Sciatic nerve (tissue), 2 donors: ENCODE measurements at regions not wholly inside any gene's neighbourhood (a gene's known extent, or its start where the extent isn't known, plus 50 kb on each side); places are given as distances from the start of the nearest gene placed in this dataset.

ENCODE experiments used
- ATAC-seq: fragments of 200-7000 bp; cut with Tn5 transposase; one replicate; pipeline ENCODE4 v1.9.1; 2020; ENCODE audit warnings: mild to moderate bottlenecking, moderate library complexity
- DNase-seq: peaks from one replicate; pipeline ENCODE4 v3.0.0-alpha.2; 2020; ENCODE audit warnings: low spot score
- intact Hi-C: fragments of 100-400 bp; cut with DNase I; formaldehyde crosslinking; loops from one replicate; pipeline ENCODE4 v1.14.2; 2022
- donor health status: DM: no; HTN: no; CAD: no.
- donor health status: DM: no; HTN: no; CAD: no.

GRCh38 chr4:13261486-13262257 lies 222.5 kb downstream of the RAB28 start:
- intact Hi-C loops: no loop called here
- no peak for ATAC-seq

DNA sequence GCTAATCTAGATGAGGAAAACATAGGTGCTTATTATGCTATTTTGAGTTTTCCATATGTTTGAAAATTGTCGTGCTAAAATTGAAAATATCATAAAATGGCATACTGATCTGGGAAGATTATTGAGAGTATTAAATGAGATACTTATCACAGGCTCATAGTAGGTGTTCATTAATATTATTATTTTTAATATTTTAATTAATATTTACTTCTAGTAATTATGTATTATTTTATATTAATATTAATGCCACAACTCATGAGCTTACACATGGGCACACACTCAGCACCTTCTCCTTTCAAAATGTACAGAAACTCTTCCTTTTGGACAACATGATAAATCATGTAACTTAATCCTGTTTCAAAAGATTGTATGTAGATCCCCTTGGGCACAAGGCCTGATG lies 223.6 kb downstream of the RAB28 start:
- intact Hi-C loops: no loop called here
- no peak for ATAC-seq
- DNase-seq: no peak

More at GRCh38 chr4:13261486-13262257, 222.5 kb downstream of the RAB28 start:
- no peak for DNase-seq

GRCh38 chr4:13250263-13250662 lies 233.9 kb downstream of the RAB28 start:
- no peak for DNase-seq
- intact Hi-C loops: no loop called here
- no peak for ATAC-seq

- DNase-seq: no peak
- intact Hi-C loops: no loop called here
- no peak for ATAC-seq
Measured at GRCh38 chr4:13248621-13249298, 235.4 kb downstream of the RAB28 start.

DNA sequence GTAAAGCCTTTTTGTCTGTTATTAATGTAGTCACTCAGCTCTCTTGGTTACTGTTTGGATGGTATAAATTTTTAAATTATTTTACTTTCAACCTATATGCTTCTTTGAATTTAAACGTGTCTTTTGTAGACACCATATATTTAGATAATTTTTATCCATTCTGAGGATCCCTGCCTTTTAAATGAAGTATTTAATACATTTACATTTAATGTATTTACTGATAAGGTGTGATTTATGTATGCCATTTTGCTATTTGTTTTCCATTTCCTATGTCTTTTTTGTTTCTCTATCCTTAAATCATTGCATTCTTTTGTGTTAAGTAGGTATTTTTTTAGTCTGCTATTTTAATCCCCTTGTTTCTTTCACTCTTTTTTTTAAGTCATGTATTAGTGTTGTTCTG lies 238.0 kb downstream of the RAB28 start:
- no peak for ATAC-seq
- no peak for DNase-seq
- intact Hi-C loops: loop anchor here (2.0 kb wide), 1 partner anchor 55 kb away; no protein-coding TSS in a partner anchor

DNA sequence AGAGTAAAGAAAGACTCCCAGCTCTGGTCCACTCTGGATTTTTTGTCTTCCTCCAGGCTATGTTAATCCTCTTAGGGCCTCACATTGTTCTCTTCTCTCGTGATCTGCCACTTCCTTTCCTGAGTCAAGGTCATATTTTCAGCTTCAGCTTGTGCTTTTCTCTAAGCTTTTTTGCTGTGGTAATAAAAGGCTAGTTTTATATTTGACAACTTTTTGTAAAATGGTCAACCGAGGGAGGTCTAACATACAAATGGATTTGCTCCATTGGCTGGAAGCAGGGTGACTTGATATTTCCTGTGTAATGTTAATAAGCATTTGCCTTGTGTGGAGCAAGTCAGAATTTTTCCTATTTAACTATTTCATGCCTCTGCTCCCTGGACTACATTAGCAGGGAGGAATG lies 239.7 kb downstream of the RAB28 start:
- intact Hi-C loops: no loop called here
- ATAC-seq (no peak), DNase-seq (no peak)

DNA sequence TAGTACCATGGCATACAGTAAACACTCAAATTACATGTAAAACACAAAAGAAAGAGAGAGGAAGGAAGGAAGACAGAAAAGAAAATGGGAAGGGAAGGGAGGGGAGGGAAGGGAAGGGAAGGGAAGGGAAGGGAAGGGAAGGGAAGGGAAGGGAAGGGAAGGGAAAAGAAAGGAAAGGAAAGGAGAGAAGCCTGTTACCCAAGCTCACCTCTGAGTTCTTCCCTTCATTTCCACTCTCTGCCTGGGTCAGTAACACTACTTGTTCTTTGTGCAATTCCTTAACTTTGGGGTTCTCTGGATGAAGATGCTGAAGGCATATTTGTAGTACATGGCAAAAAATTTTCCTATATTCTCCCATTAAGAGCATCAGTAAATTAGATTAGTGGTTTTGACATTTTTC lies 241.0 kb downstream of the RAB28 start:
- DNase-seq (no peak), ATAC-seq (no peak)
- intact Hi-C loops: no loop called here

- intact Hi-C loops: no loop called here
- DNase-seq (no peak), ATAC-seq (no peak)
Measured at GRCh38 chr4:13240066-13240465, 244.1 kb downstream of the RAB28 start.

DNA sequence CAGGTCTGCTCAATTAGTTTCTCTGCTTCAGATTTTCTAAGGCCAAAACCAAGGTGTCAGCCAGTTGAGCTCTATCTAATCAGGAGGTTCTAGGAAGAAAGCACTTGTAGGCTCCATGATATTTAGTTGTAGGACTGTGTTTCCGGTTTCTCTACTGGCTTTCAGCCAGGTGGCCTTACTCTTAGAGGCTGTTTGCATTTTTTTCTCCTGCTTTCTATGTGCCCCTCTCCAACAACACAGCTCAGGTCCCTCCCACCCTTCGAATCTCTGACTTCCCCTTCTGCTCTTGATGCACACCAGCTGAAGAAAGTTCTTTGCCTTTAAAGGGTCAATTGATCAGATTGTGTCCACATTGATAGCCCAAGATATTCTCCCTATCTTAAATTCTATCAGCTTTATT lies 245.2 kb downstream of the RAB28 start:
- no peak for DNase-seq
- intact Hi-C loops: no loop called here
- ATAC-seq: no peak

DNA sequence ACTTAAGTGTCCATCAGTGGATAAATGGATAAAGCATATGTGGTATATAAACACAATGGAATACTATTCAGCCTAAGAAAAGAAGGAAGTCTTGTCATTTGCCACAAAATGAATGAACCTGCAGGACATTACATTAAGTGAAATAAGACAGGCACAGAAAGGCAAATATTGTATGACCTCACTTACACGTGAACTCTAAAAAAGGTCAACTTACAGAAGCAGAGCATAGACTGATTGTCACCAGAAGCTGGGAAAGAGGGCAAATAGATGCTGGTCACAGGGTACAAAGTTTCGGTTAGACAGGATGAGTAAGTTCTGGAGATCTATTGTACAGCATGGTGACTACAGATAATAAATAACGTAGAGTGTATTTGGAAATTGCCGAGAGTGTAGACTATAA lies 247.7 kb downstream of the RAB28 start:
- DNase-seq: no peak
- intact Hi-C loops: no loop called here
- no peak for ATAC-seq

DNA sequence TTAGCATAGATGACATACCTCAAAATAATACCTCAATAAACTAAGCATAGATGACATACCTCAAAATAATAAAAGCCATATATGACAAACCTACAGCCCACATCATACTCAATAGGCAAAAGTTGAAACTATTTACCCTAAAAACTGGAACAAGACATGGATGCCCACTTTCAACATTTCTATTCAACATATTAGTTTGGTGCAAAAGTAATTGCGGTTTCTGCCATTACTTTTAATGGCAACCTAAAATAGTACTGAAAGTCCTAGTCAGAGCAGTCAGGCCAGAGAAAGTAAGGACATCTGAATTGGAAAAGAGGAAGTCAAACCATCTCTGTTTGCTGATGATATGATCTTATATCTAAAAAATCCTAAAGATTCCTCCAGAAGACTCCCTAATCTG lies 250.4 kb downstream of the RAB28 start:
- DNase-seq (no peak), ATAC-seq (no peak)
- intact Hi-C loops: no loop called here

DNA sequence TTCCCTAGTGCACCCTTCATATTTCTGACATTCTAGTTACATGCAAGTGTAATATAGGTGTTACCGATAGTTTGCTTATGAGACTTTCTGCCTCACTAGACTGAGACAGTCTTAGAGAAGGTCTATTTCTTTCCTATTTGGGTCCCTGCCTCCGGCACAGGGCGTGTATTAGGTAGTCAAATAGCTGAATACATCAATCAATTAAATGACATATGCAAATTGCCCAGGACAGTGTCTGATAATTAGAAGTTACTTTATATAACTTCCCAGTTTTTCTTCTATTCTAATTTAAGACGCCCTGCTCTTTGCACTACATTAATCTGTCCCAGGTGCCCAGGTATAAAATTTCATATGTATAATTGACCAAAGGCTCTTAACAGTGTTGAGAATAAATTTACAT lies 264.2 kb downstream of the RAB28 start:
- intact Hi-C loops: no loop called here
- no peak for DNase-seq
- no peak for ATAC-seq

DNA sequence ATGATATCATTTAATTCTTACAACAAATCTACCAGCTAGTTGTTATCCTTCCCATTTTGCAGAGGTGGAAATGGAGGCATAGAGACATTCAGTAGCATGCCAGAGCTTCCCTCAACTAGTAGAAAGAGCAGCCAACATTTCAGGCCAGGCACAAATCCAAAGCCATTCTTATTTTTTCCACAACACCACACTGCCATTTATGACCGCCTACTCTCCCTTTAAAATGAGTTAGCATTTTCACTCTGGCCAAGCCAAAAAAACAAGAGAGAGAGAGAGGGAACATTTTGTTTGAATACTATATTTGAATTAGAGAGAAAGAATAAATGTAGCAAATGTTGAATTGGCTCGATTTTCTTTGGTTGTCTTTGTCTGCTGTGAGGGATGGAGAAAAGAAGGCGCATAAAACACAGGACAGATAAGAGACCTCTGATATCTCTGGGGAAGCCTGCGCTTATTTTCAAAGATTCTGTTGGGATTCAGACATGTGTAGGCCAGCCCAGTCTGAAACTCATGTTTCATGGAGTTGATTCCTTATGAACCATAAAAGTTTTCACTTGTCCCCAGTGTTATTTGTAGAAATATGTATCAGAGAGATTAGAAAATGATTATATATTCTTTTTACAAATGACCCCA lies 265.7 kb downstream of the RAB28 start:
- peak; percentile 80 for ATAC-seq
- no peak for DNase-seq
- intact Hi-C loops: no loop called here

GRCh38 chr4:13215560-13215959 lies 268.6 kb downstream of the RAB28 start:
- DNase-seq (no peak), ATAC-seq (no peak)
- intact Hi-C loops: no loop called here

GRCh38 chr4:13212936-13213335 lies 271.2 kb downstream of the RAB28 start:
- no peak for ATAC-seq
- intact Hi-C loops: no loop called here
- no peak for DNase-seq

DNA sequence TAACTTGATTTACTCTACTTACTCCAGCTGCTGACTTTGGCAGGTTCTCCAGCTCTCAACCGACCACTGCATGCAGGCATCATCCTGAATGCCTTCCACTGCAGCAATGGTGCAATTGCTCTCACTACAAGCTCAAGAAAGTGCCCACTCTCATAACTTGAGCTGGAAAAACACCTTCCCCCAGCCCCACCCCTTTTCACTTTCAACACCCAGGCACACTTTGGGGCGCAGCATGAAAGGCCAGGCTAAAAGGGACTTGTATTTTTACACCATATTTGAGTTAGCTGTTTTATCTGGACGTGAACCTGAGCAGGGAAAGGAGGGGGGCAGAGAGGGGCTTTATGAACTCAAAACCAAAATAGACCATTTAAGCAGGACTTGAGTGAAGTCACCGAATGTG lies 274.5 kb downstream of the RAB28 start:
- DNase-seq: no peak
- intact Hi-C loops: no loop called here
- ATAC-seq: no peak

DNA sequence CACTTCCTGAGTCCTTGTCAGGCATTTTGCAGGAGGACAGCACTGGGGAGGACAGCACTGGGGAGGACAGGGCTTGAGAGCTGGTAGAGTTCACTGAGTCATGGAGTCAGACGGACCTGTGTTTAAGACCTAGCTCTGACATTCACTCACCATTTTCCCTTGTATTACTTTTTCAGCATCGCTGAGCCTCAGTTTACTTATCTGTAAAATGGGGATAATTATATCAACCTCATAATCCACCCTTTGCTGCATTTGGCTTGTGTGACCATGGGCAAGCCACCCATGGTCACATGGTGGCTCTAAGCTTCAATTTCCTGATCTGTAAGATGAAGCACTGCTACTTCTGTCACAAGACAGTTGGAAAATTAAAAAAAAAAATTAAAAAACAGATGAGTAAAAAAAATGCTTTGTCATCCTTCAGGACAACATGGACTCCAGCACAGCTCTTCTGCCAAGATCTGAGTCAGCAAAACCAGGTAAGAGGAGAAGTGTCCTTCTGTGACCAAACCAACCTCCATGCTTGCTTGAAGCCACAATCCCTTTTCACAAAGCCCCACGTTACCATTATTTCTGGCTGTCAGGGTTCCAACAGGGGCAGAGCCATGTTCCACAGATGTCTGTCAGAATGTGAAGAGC lies 275.5 kb downstream of the RAB28 start:
- ATAC-seq (no peak), DNase-seq (no peak)
- intact Hi-C loops: no loop called here

- no peak for ATAC-seq
- DNase-seq: no peak
- intact Hi-C loops: no loop called here
Measured at GRCh38 chr4:13207226-13207625, 276.9 kb downstream of the RAB28 start.

DNA sequence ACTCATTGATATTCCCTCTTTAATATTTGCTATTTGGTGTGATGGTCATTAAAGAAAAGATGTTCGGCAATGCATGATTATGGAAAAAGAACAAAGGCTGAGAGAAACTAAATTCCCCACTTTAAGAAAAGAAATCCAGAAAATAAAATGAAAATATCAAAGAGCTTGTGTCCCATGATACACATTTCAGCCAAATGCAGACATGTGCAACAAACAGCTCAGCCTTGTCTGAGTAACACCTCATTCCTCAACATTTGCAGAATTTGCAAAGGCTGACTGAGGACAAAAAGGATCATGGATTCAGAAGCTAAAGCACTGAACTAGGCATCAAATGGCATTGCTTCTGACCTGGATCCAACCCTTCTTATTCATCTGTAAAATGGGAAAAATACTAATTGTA lies 281.0 kb downstream of the RAB28 start:
- no peak for DNase-seq
- ATAC-seq: peak; percentile 78
- intact Hi-C loops: no loop called here

DNA sequence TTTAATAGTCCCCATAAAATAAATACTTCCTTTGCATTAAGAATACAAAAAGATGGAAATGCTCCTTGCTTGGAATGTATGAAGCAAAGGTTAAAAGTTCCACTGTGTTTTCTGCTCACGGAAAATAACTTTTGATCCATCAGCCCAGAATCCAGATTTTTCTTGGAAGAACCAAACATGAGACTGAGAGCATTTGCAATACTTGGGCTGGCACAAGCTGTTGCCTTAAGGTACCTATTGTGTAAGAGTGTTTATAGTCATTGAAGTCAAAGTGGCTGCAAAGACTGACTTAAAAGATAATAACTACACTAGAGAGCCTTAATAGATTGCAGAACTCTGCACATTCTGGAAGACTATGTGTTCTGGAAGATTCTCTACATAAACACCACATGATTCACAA lies 281.4 kb downstream of the RAB28 start:
- DNase-seq (no peak), ATAC-seq (peak; percentile 91)
- intact Hi-C loops: no loop called here
